CD4-positive, alpha-beta T cell treated with Interleukin-4 for 4 hours (primary cell): ENCODE measurements at regions not wholly inside any gene's neighbourhood (a gene's known extent, or its start where the extent isn't known, plus 50 kb on each side); places are given as distances from the start of the nearest gene placed in this dataset.

ENCODE experiments used
- DNase-seq: peaks from one replicate; pipeline ENCODE4 v3.0.0-alpha.2; 2020

- DNase-seq: no peak
Measured at GRCh38 chr13:24012648-24013047, 115.3 kb upstream of the C1QTNF9B start.

GRCh38 chr13:24013189-24013588 lies 115.9 kb upstream of the C1QTNF9B start:
- no peak for DNase-seq

DNA sequence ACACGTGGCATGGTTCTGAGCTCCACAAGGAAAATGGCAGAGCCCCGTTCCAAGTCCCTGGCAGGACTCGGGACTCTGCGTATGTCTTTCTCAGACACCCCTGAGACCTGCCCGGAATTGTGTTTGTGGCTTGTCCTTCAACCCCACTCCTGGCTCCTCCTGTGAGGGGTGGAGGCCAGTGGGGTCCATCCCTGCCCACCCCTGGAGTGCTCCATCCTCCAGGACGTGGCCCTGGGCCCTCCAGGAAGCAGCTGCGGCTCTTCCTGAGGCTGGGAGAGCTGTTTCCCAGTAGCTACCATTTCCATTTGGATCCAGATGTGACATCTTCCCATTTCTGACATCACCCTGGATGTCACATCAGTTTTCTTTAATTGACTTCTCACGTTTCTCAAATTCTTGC lies 118.7 kb upstream of the C1QTNF9B start:
- no peak for DNase-seq

GRCh38 chr13:24022568-24022967 lies 125.3 kb upstream of the C1QTNF9B start:
- no peak for DNase-seq

- no peak for DNase-seq
Measured at GRCh38 chr13:24023073-24023472, 125.8 kb upstream of the C1QTNF9B start.

- no peak for DNase-seq
Measured at GRCh38 chr13:24027494-24027893, 130.2 kb upstream of the C1QTNF9B start.

- DNase-seq: no peak
Measured at GRCh38 chr13:24032252-24032651, 128.3 kb upstream of the SPATA13 start.

- no peak for DNase-seq
Measured at GRCh38 chr13:24032674-24033073, 127.8 kb upstream of the SPATA13 start.

- DNase-seq: no peak
Measured at GRCh38 chr13:24033527-24034302, 126.8 kb upstream of the SPATA13 start.

DNA sequence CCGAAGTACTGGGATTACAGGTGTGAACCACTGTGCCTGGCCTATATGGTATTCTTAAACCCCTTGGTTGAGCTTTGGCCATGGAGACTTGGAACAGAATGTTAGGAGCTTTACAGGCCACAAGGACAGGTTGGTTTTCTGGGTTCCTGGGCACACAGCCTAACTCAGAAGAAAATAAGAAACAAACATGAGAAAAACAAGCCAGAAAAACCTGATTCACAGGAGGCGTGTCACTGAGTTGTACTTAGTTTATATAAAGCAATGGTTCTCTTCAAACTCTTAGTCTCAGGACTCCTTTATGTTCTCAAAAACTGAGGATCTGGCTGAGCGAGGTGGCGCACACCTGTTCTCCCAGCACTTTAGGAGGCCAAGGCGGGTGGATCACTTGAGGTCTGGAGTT lies 125.1 kb upstream of the SPATA13 start:
- no peak for DNase-seq

GRCh38 chr13:24036115-24036514 lies 124.4 kb upstream of the SPATA13 start:
- DNase-seq: no peak

DNA sequence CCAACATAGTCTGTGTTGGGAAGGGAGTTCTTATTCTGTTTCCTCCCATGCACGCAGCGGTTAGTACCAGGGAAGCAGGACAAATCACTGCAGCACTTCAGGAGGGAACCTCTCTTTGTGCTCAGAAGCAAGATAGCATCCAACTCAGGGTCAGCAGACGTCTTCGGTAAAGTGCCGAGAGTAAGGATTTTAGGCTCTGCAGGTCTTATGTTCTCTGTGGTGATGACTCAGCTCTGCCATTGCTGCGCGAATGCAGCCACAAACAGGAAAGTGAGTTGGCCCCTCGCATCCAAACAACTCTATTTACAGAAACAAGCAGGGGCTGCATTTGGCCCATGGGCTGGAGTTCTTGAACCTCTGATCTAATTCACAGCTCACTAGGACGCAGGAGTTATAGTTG lies 122.1 kb upstream of the SPATA13 start:
- no peak for DNase-seq

- no peak for DNase-seq
Measured at GRCh38 chr13:24038841-24039330, 121.6 kb upstream of the SPATA13 start.

GRCh38 chr13:24039621-24040475 lies 120.7 kb upstream of the SPATA13 start:
- DNase-seq: no peak

DNA sequence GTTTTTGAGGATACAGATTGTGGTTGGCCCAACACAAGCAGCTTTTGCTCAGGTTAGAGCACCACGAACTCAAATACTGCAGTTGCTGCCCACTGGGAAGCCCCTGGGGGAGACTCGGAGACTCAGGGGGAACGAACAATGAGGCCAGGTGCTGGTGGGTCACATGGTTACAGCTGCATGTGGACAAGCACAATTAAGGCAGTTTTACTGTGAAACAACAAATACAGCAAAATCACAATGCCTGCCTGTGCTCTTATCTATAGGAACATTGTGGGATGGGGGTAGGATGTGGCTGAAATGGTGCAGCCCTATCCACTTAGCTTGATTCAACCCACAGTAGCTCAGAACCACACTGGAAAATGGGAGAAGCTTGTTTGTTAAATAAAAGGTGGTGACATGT lies 119.7 kb upstream of the SPATA13 start:
- no peak for DNase-seq

GRCh38 chr13:24041651-24042225 lies 118.8 kb upstream of the SPATA13 start:
- DNase-seq: no peak

DNA sequence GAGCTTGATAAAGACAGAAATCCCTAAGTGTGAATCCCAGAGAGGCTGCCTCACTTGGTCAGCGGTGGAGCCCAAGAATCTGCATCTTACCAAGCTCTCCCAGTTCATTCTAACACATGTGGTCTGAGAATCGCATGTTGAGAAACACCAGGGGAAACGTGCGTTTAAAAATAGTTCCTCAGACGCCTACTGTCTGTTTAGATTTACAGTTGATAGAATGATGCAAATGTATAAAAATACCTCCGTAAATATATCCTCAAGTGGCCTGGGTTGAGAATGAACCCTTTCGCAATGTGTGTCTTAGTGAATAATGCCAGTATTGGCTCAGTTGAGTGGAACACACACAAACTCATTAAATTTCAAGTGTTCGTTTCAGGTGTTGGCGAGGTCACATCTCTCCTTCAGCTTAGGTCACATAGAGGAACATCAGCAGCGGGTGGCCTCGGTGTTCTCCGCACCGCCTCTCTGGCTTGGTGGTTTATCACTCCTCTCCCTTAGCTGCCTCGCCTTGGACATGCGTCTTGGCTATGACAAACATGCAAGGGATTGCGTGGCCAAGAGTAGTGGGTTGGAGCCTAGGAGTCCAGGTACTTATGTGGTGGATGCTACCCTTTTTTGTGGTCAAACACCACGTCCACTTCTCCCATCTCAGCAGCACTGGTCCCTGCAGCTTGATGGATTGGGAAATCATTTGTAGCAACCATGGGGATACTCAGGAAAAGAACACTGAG lies 117.6 kb upstream of the SPATA13 start:
- no peak for DNase-seq

GRCh38 chr13:24043590-24044350 lies 116.8 kb upstream of the SPATA13 start:
- no peak for DNase-seq

DNA sequence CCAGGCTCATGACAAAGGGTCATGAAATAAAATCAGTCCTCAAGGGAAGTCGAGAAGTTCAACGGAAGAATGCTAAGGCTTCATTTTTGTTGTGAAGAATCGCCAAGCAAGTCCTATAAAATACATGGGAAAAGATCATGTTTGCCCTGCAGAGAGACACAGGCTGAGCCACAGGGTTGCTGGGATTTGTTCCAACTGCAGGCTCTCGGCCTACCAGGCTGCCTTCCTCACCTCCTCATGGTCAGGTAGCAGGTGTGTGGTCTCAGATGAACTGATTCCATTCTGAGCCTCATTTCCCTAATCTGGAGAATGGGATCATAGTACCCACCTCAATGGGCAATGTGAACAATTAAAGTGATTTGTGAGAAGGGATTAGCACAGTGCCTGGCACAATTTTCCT lies 114.9 kb upstream of the SPATA13 start:
- DNase-seq: no peak

DNA sequence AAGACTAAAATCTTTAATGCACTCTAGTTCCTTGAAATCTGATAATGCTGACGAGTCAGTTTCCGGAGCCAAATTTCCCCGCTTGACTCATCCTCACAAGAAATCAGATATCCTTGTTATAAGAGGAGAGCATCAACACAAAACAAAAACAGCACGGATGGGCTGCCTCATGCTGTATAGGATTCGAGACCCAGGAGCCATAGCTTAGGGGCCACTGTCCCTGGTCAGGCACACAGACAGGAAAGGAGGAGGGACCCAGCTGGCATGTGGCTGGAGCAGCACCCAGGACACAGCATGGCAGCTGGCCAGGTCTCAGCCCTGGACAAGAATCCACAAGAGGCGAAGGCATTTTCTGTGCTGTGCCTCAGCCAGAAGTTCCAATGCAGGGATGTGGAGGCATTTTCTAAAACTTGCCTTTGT lies 110.2 kb upstream of the SPATA13 start:
- no peak for DNase-seq

DNA sequence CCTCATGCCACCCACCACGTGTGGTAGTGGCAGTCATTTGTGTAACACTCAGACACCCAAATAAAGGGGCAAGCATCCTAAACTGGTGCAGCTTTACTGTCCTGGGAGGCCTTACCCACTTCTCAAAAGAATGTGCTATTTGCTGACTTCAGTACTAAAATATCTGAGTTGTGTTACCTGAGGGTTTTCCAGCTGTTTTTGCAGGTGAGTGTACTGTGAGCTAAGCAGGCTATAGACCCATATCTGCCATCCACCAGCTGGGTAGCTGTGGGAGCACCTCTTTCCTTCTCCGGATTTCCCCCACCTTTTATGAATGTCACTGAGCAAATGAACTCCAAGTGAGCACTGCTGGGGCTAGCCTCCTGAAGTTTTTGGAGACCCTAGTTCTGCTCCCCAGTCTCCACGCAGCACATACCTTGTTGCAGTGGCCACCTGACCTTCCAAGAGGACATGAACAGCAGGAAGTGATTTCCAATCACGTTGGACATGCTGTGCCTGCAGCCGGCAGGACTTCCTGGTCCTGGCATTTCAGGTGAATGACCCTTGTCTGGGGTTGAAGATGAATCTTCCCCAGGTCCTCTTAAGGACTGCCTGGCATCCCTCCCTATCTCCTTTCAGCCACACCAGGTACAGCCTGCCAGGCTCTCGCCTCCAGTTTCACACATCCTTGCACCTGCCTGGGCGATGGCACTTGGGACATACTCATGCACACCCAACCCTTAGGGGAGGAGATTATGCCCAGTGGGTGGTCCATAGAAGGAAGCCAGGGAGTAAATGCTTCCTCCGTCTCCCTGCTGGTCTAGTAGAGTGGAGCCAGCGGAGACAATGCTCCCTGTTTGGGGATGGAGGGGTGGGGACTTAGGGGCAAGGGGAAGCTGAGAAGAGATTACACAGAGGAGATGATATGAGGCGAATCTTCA lies 109.5 kb upstream of the SPATA13 start:
- no peak for DNase-seq
